BJ (cell line): ENCODE measurements at regions not wholly inside any gene's neighbourhood (a gene's known extent, or its start where the extent isn't known, plus 50 kb on each side); places are given as distances from the start of the nearest gene placed in this dataset.

Source experiments
- CTCF ChIA-PET: fragments of 350-600 bp; formaldehyde crosslinking; extraction: SDS; loops from one replicate; lab custom pipeline; 2021; ENCODE audit warnings: antibody characterized with exemption, inconsistent platforms; lab: Yijun Ruan, JAX
- POLR2A ChIA-PET: fragments of 300-600 bp; sonication (Branson Sonifier 250); formaldehyde crosslinking; extraction: SDS; loops from one replicate; lab custom pipeline; 2021; ENCODE audit warnings: antibody characterized with exemption; lab: Charles Lee
- DNase-seq: peaks from one replicate; pipeline ENCODE4 v3.0.0-alpha.2; 2011; ENCODE audit warnings: low read depth
- H3K27me3 ChIP-seq: 2 replicates; pipeline ENCODE4 v1.6.0; 2011; ENCODE audit warnings: low read length; ENCODE audit not compliant: control insufficient read depth, insufficient read depth
- H3K36me3 ChIP-seq: 2 replicates; pipeline ENCODE4 v1.5.1; 2011; ENCODE audit warnings: low read length; ENCODE audit not compliant: control insufficient read depth, insufficient read depth
- H3K4me3 ChIP-seq: 2 replicates; pipeline ENCODE4 v1.5.1; 2011; ENCODE audit warnings: low read depth, mild to moderate bottlenecking, control low read depth, low read length
- CTCF ChIP-seq: IDR thresholded peaks from 2 replicates; pipeline ENCODE4 v1.5.1; 2011; ENCODE audit warnings: low read depth, mild to moderate bottlenecking, control low read depth, inconsistent platforms, low read length, moderate library complexity; ENCODE audit not compliant: insufficient read depth

- Histone ChIP-seq H3K27me3 (no peaks in the 10 kb centered on the region), H3K4me3 (no peak overlapping the region), H3K36me3 (no peaks in the 10 kb centered on the region)
- no peak for DNase-seq
- CTCF ChIA-PET, result no interaction called here
- TF ChIP-seq CTCF, result no peak
- POLR2A ChIA-PET, result no interaction called here
Observed at GRCh38 chr18:40072761-40073160, 1882.3 kb upstream of the PIK3C3 start.

DNA sequence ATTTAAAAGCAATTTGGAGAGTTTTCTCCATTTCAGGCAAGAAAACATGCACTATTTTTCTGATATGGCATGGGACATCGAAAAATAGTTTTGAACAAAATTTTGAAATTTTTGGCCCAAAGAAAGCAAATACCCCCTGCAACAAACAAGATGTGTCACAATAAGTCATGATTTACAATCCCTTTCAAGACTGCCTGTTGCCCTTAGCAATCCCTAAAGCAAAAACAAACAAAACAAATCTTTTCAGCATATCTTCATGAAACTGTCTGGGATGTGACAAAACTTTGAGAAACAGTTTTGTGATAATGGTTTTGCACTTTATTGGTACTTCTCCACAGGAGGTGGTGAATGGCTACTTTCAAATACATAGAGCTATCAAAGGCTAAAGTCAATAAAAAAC lies 1888.7 kb upstream of the PIK3C3 start:
- POLR2A ChIA-PET, result no interaction called here

DNA sequence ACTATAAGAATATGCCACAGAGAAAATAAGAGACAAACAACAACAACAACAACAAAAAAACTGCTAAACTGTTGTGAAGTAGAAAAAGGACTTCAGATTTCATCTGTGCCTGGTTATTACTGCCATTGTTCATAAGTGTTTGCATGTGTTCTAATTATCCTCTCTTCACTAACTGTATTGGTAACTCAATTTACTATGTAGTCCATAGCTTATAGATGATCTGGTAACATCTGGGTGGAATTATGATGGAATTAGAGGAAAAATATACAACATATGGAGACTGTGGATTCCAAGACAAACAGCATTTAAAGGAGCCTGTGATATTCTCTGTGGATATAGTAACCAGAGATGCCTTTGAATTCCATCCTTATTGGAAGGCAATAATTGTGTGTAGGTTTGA lies 1891.5 kb upstream of the PIK3C3 start:
- no peak for DNase-seq
- H3K36me3 ChIP-seq, result no peaks in the 10 kb centered on the region
- no peak overlapping the region for H3K4me3 ChIP-seq
- H3K27me3 ChIP-seq, result no peaks in the 10 kb centered on the region
- CTCF ChIA-PET, result no interaction called here
- TF ChIP-seq CTCF, result no peak
- POLR2A ChIA-PET, result no interaction called here

More for the DNA sequence above, 1888.7 kb upstream of the PIK3C3 start:
- H3K27me3 ChIP-seq, result no peaks in the 10 kb centered on the region
- CTCF ChIA-PET, result no interaction called here
- no peaks in the 10 kb centered on the region for H3K36me3 ChIP-seq
- TF ChIP-seq CTCF, result no peak
- DNase-seq, result no peak
- H3K4me3 ChIP-seq, result no peak overlapping the region

DNA sequence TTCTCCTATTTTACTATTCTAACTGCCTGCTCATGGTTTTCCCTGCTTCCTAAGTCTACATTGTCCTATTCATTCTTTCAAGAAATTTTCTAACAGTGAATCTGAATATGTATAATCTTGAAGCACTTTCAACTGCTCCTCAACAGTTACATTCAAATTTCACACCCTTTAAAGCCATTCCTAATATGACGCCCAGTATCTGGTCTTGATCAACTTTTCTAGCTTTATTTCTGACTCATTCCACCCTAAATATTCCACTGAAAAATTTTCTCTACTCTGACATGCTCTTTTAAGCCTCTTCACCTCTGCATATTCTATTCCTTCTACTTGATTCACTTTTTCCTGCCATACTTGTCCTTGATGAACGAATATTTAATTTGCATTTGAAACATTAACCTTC lies 1893.9 kb upstream of the PIK3C3 start:
- H3K4me3 ChIP-seq, result no peak overlapping the region
- no peaks in the 10 kb centered on the region for H3K36me3 ChIP-seq
- no peak for DNase-seq
- no peaks in the 10 kb centered on the region; the same call in 1 of the 2 replicates for H3K27me3 ChIP-seq
- ChIA-PET POLR2A (no interaction called here), CTCF (no interaction called here)
- TF ChIP-seq CTCF, result no peak

DNA sequence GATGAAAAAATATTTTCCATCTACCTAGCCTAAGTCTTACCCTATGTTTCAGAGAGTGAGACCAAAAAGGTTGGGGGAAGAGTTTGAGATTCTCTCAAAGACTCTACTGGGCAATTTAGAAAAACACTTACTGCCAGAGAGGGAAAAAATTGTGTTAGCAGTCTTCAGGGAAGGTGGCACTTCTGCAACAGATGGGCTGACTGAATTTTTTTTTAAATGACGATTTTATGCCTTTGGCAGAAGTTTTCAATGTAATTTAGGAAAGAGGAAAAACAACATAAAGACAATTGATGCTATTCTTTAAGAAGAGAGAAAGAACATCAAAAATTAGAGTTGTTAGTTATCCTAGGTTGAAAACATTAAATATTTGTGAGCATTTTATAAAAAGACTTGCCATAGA lies 1894.5 kb upstream of the PIK3C3 start:
- no peak for DNase-seq
- CTCF ChIA-PET, result no interaction called here
- Histone ChIP-seq H3K4me3 (no peak overlapping the region), H3K27me3 (no peaks in the 10 kb centered on the region; the same call in 1 of the 2 replicates), H3K36me3 (no peaks in the 10 kb centered on the region)
- no peak for TF ChIP-seq CTCF
- POLR2A ChIA-PET, result no interaction called here
